PC-9 (cell line): ENCODE measurements at regions not wholly inside any gene's neighbourhood (a gene's known extent, or its start where the extent isn't known, plus 50 kb on each side); places are given as distances from the start of the nearest gene placed in this dataset.
"Not testable (repeated sequence)": the region's sequence is repeated elsewhere in the genome, so short reads cannot be mapped to it uniquely, and the experiment has no call there.

Source experiments
- CTCF ChIP-seq: fragments of 200-600 bp; sonication (generic); conservative IDR thresholded peaks from 2 replicates; pipeline ENCODE4 v1.6.1; 2017; ENCODE audit warnings: mixed run types, antibody characterized with exemption, mild to moderate bottlenecking, moderate library complexity
- EZH2 ChIP-seq: fragments of 200-600 bp; sonication (generic); IDR thresholded peaks from 2 replicates; pipeline ENCODE4 v1.8.0; 2017; ENCODE audit warnings: antibody characterized with exemption, low read depth

DNA sequence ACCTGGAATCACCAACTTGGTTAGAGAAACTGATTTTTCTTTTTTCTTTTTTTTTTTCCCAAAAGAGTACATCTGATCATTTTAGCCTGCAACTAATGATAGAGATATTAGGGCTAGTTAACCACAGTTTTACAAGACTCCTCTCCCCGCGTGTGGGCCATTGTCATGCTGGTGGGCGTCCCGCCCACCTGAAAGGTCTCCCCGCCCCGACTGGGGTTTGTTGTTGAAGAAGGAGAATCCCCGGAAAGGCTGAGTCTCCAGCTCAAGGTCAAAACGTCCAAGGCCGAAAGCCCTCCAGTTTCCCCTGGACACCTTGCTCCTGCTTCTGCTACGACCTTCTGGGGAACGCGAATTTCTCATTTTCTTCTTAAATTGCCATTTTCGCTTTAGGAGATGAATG, 162.0 kb downstream of the RTL9 start:
- not testable (repeated sequence) for TF ChIP-seq CTCF, EZH2
